K562 (cell line): ENCODE measurements at regions not wholly inside any gene's neighbourhood (a gene's known extent, or its start where the extent isn't known, plus 50 kb on each side); places are given as distances from the start of the nearest gene placed in this dataset.

ENCODE experiments used
- ATF2 ChIP-seq: sonication (generic); formaldehyde crosslinking; IDR thresholded peaks from 2 replicates; pipeline ENCODE4 v1.8.1; 2022; ENCODE audit warnings: missing genetic modification reagents
- CHD4 ChIP-seq: fragments of 200-600 bp; sonication (generic); IDR thresholded peaks from 3 replicates; pipeline ENCODE4 v1.6.1; 2012; ENCODE audit warnings: low read depth, mild to moderate bottlenecking, mixed read lengths, low read length, inconsistent platforms; ENCODE audit not compliant: insufficient read depth, insufficient replicate concordance, poor library complexity, severe bottlenecking
- CTCF ChIP-seq, 3 experiments: IDR thresholded peaks in 2 of 3; conservative IDR thresholded peaks in 1 of 3; 2 replicates each; pipeline ENCODE4 v1.5.1; 2011 to 2012; ENCODE audit warnings: low read length in 3 of 3, mild to moderate bottlenecking in 3 of 3, control low read depth in 2 of 3, improper control_type of control experiment in 1 of 3, inconsistent platforms in 1 of 3, low read depth in 1 of 3, mixed read lengths in 1 of 3, moderate library complexity in 1 of 3; ENCODE audit not compliant: insufficient read depth in 2 of 3
- FOXA3 ChIP-seq, 2 experiments: fragments of 450-650 bp in 1 of 2; sonication (generic) in 1 of 2; formaldehyde crosslinking; IDR thresholded peaks in 1 of 2; conservative IDR thresholded peaks in 1 of 2; 2 replicates each; pipeline versions ENCODE4 v1.4.0 to v1.8.0; 2020 to 2022; ENCODE audit warnings: mild to moderate bottlenecking in 2 of 2, missing genetic modification reagents in 1 of 2
- GABPA ChIP-seq: fragments of 200-800 bp; sonication (Bioruptor generic); conservative IDR thresholded peaks from 2 replicates; pipeline ENCODE4 v1.6.1; 2016; ENCODE audit warnings: low read depth, missing genetic modification characterization, missing compliant biosample characterization
- PCBP2 ChIP-seq: fragments of 200-400 bp; formaldehyde crosslinking; IDR thresholded peaks from 2 replicates; pipeline ENCODE4 v1.6.1; 2018; ENCODE audit warnings: low read length, low read depth, mild to moderate bottlenecking, moderate library complexity; ENCODE audit not compliant: poor library complexity, severe bottlenecking
- TCF7L2 ChIP-seq: fragments of 150-350 bp; IDR thresholded peaks from 2 replicates; pipeline ENCODE4 v1.6.1; 2016; ENCODE audit warnings: low read depth, mild to moderate bottlenecking, low read length, moderate library complexity
- ZFP36 ChIP-seq: fragments of 150-350 bp; IDR thresholded peaks from 2 replicates; pipeline ENCODE4 v1.6.1; 2018; ENCODE audit warnings: low read length, low read depth; ENCODE audit not compliant: partially characterized antibody
- ZNF609 ChIP-seq: sonication (generic); formaldehyde crosslinking; IDR thresholded peaks from 2 replicates; pipeline ENCODE4 v1.8.1; 2023; ENCODE audit warnings: missing genetic modification reagents, mild to moderate bottlenecking, borderline replicate concordance

GRCh38 chr14:55761651-55762050, 181.6 kb downstream of the KTN1 start:
- TF ChIP-seq CHD4 (no peak), ATF2 (no peak), ZFP36 (no peak), PCBP2 (no peak), GABPA (tag) (no peak), FOXA3 (CRISPR knock-in tag; conservative IDR thresholded peaks at IDR 0.05 in 1 of 2, IDR thresholded peaks at IDR 0.05 in 1 of 2) (no peak), TCF7L2 (no peak), CTCF (IDR thresholded peaks at IDR 0.05 in 2 of 3, conservative IDR thresholded peaks at IDR 0.05 in 1 of 3; ENCODE audit: insufficient read depth in 2 of 3, low read depth in 1 of 3, low read length in 3 of 3) (no peak), ZNF609 (CRISPR knock-in tag) (no peak)
